GM21717 (cell line): ENCODE measurements at regions not wholly inside any gene's neighbourhood (a gene's known extent, or its start where the extent isn't known, plus 50 kb on each side); places are given as distances from the start of the nearest gene placed in this dataset.

ENCODE experiments used
- ATAC-seq: cut with Tn5 transposase; IDR thresholded peaks from one replicate; pipeline ENCODE4 v1.9.1; 2021; ENCODE audit warnings: mild to moderate bottlenecking, moderate library complexity; ENCODE audit not compliant: unreplicated experiment

GRCh38 chr12:116482179-116482578 is 77.0 kb upstream of the MAP1LC3B2 start:
- no peak for ATAC-seq

DNA sequence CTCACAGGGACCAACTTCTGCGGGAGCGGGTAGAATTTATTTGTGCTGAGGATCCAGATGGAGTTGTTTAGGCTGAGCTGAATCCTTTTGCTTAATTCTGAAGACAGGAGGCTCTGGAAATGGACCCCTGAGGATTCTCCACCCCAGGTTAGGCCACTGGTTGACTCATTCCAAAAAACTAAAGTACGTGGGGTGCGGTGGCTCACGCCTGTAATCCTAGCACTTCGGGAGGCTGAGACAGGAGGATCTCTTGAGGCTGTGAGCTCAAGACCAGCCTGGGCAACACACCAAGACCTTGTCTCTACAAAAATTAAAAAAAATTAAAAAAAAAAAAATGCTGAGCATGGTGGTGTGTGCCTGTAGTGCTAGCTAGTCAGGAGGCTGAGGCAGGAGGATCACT is 76.3 kb upstream of the MAP1LC3B2 start:
- no peak for ATAC-seq

GRCh38 chr12:116483959-116484750 is 75.0 kb upstream of the MAP1LC3B2 start:
- no peak for ATAC-seq

DNA sequence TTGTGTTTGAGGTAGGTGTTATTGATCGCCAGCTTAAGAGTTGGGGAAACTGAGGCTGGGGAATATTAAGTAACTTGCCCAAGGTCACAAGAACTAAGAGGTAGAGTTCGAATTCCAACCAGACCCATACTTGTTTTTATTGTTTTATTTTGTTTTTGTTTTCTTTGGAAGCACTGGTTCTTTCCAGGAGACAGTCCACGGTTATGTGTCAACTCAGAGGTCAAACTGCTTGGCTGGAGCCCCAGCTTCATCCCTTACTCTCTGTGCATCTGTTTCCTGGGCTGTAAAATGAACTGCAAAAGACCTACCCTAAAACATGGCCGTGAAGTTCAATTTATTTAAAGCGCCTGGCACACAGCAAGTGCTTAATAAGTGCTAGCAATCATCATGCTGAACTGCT is 74.4 kb upstream of the MAP1LC3B2 start:
- no peak for ATAC-seq

DNA sequence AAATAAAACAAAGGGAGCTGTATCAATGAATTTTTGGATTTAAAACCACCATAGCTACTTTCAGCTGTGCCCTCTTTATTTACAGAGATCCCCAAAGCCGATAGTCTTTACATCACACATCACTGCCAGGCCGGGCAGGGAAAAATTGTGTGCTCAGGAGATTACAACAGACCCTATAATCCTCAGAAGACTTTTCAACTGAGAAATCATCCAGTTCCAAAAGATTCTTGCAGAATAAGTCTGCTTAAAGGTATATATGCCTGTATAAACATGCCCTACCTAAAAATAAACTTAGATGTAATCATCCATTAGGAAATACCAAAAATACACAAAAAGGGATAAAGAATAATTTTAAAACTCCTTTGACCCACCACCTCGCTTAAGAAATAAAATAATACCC is 70.1 kb upstream of the MAP1LC3B2 start:
- ATAC-seq = no peak

DNA sequence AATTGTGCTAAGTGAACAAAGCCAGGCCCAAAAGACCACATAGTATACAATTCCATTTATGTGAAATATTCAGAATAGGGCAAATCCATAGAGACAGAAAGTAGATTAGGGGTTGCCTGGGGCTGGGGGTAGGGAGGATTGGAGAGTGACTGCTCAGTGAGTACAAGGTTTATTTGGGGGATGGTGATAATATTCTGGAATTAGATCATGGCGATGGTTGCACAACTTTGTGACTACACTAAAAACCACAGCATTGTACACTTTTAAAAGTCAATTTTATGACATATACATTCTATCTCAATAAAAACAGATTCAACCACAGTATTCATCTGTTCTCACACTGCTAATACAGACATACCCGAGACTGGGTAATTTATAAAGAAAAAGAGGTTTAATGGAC is 68.7 kb upstream of the MAP1LC3B2 start:
- no peak for ATAC-seq

DNA sequence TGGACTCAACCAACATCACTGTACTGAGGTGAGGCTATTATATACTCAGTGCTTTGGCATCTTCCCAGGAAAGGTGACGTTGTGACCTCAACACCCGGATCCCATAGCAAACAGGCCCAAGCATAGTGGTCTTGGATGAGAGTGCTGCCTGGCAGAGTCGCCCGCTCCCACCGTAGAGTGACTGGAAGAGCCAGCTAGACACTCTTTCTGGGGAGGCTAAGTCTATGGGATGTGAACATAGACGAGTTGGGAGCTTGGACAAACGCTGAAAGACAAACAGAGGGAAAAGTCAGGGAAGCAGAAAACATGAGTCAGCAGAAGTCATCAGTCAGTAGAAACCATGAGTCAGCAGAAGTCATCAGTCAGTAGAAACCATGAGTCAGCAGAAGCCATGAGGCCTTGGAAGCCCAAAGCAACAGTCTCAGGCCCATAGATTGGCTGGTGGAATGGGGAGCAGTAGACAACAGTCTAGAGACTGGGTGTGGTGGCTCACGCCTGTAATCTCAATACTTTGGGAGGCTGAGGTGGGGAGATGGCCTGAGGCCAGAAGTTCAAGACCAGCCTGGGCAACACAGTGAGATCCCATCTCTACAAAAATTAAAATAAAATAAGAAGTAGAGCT is 66.4 kb upstream of the MAP1LC3B2 start:
- no peak for ATAC-seq

GRCh38 chr12:116495260-116495659 is 63.9 kb upstream of the MAP1LC3B2 start:
- no peak for ATAC-seq

DNA sequence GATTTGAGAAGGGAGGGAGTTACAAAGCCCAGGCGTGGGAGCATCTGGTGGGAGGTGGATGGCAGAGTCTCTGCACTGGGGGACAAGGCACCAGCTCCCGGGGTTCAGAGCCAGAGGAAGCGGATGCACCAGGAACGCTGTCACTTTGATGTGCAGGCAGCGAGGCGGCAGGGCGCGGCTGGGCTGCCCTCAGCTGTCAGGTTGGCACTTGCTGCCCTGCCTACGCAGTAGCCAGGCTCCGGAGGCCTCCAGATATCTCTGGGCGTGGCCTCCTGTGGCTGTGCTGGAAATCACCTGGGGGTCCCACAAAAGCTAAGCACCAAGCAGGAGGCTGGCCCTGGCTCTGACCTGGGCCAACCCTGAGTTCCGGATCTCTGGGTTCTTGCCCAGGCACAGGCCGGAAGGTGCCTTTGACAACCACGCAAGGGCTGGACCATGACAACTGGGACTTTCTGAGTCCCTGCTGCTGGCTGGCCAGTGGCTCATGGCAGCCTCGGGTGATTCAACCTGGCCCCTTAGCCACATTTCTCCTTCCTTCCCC is 62.1 kb upstream of the MAP1LC3B2 start:
- no peak for ATAC-seq

DNA sequence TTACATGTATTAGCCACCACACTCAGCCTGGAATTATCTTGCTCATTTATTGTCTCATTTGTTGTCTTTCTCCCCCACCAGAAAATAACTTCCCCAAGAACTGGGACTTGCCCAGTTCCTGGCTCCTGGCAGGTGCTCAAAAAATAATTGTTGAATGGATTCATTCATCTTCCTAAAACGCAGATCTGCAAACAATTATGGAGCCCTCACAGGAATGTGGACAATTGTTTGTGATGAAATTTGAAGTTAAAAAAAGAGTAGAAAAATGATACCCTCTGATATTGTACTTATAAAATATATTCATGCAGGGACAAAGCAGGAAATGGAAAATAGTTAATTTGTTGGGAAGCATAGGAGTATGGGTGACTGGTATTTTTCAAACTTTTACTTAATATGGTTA is 60.7 kb upstream of the MAP1LC3B2 start:
- no peak for ATAC-seq

- no peak for ATAC-seq
Measured at GRCh38 chr12:116502141-116502725, 56.9 kb upstream of the MAP1LC3B2 start.

DNA sequence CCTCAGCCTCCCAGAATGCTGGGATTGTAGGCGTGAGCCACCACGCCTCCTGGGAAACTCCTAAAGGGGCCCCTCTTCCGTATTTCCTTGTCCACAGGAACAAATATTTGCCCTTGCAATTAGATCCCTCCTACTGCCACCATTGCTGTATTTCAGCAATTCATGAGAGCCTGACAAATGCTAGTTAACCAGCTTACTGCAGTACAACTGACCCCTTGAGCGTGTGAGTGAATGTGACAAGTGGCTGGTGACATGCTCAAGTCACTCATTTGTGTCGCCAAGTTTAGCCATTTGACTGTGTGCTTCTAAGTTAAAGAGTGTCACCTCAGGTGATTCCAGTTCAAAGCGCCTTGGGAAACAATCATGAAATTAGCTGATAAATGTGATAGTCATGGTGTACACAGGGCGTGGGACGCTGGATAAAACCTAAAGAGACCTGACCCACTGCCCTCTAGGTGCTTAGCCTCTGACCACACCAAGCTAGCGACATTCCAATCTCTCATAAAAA is 56.1 kb upstream of the MAP1LC3B2 start:
- no peak for ATAC-seq

DNA sequence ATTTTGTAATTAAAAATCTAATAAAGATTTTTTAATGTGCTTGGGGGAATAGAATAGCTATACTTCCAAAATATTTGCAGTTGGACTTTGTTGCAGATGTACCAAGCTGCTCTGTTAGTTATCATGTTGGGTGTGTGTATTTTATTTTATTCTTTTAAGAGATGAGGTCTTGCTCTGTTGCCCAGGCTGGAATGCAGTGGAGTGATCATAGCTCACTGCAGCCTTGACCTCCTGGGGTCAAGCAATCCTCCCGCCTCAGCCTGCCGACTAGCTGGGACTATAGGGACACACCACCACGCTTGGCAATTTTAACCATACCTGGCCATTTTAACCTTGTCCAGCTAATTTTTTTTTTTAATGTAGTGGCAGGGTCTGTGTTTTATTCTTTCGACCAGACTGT is 54.7 kb upstream of the MAP1LC3B2 start:
- ATAC-seq = no peak

- ATAC-seq = no peak
Measured at GRCh38 chr12:116506697-116507064, 52.5 kb upstream of the MAP1LC3B2 start.

GRCh38 chr12:116508145-116509121 is 50.7 kb upstream of the MAP1LC3B2 start:
- no peak for ATAC-seq
